ENCODE measurements at regions not wholly inside any gene's neighbourhood (a gene's known extent, or its start where the extent isn't known, plus 50 kb on each side); places are given as distances from the start of the nearest gene placed in this dataset.

GRCh38 chr3:150036780-150037179 lies 66.1 kb upstream of the PFN2 start:
- intact Hi-C loops (cut with micrococcal nuclease): no loop called here
- H3K36me3 Mint-ChIP-seq: peaks cover 6% of the 10 kb centered on the region

DNA sequence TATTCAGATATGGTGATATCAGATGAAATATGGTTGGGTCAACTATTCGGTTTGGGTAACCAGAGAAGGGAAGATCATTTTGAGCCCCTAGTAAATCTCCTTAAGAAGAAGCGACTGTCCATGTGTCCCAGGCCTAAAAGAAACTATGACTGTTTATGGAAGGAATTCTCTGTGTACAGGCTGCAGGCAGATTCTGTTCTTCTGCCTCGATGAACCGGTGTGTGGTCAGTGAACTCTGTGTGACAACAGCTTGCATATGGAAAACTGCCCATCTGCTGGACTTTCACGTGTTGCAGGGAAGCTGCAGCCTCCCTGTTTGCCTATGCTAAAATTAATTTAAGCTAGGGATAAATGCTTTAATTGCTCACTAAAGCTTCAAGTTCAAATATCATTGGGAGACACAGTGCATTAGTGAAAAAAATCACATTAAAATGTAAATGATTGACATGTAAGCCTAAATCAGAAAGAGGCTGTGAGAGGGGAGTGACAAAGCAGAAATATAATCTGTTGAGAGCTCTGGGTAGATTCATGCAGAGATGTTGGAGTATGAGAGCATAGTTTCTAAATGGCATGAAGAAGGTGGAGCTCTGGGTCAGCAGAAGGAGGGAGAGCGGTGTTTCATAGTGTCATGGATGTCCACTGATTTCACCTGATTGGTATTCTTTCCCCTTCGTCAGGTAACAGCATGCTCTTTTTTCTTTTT lies 65.4 kb upstream of the PFN2 start:
- H3K4me3 Mint-ChIP-seq: no peak overlapping the region
- no peak overlapping the region for H3K4me3 ChIP-seq (ENCODE audit: low read length)
- no peaks in the 10 kb centered on the region for H3K9me3 Mint-ChIP-seq
- TF ChIP-seq, protein P1, sequence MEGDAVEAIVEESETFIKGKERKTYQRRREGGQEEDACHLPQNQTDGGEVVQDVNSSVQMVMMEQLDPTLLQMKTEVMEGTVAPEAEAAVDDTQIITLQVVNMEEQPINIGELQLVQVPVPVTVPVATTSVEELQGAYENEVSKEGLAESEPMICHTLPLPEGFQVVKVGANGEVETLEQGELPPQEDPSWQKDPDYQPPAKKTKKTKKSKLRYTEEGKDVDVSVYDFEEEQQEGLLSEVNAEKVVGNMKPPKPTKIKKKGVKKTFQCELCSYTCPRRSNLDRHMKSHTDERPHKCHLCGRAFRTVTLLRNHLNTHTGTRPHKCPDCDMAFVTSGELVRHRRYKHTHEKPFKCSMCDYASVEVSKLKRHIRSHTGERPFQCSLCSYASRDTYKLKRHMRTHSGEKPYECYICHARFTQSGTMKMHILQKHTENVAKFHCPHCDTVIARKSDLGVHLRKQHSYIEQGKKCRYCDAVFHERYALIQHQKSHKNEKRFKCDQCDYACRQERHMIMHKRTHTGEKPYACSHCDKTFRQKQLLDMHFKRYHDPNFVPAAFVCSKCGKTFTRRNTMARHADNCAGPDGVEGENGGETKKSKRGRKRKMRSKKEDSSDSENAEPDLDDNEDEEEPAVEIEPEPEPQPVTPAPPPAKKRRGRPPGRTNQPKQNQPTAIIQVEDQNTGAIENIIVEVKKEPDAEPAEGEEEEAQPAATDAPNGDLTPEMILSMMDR (IDR thresholded peaks at IDR 0.05): no peak
- ATAC-seq (no peak), DNase-seq (no peak)
- H3K27me3 ChIP-seq (ENCODE audit: control insufficient read depth, insufficient read depth, low read length): no peaks in the 10 kb centered on the region
- H3K9me3 ChIP-seq (ENCODE audit: control insufficient read depth, insufficient read depth, low read length): no peaks in the 10 kb centered on the region
- H3K36me3 ChIP-seq (ENCODE audit: control insufficient read depth, insufficient read depth, low read length): no peaks in the 10 kb centered on the region
- no peak overlapping the region for H3K27ac Mint-ChIP-seq
- H3K36me3 Mint-ChIP-seq: peaks cover under 1% of the 10 kb centered on the region
- H3K27me3 Mint-ChIP-seq (ENCODE audit: low read depth in 2 of 2): peaks cover 0 to 21% of the 10 kb centered on the region in 2 donors
- 88% methylated on average over 7 of the region's 7 CpGs for WGBS (ENCODE audit: insufficient coverage)
- intact Hi-C loops (cut with micrococcal nuclease): no loop called here
- no peaks in the 10 kb centered on the region for H3K4me1 ChIP-seq (ENCODE audit: control insufficient read depth, insufficient read depth, low read length)
- no peak overlapping the region for H3K27ac ChIP-seq (ENCODE audit: low read length)
- H3K4me1 Mint-ChIP-seq: no peaks in the 10 kb centered on the region

More at GRCh38 chr3:150036780-150037179, 66.1 kb upstream of the PFN2 start:
- ATAC-seq (no peak), DNase-seq (no peak)
- Mint-ChIP-seq H3K27me3 (ENCODE audit: low read depth in 2 of 2) (peaks cover 0 to 20% of the 10 kb centered on the region in 2 donors), H3K27ac (no peak overlapping the region), H3K4me3 (no peak overlapping the region), H3K9me3 (peaks cover 3% of the 10 kb centered on the region in 2 donors), H3K4me1 (no peaks in the 10 kb centered on the region)
- no peak overlapping the region for H3K27ac ChIP-seq (ENCODE audit: low read length)
- no peaks in the 10 kb centered on the region for H3K4me1 ChIP-seq (ENCODE audit: control insufficient read depth, insufficient read depth, low read length)
- TF ChIP-seq, protein P1 (IDR thresholded peaks at IDR 0.05): no peak
- WGBS (ENCODE audit: insufficient coverage): 87% methylated on average over 5 of the region's 5 CpGs
- H3K36me3 ChIP-seq (ENCODE audit: control insufficient read depth, insufficient read depth, low read length): no peaks in the 10 kb centered on the region
- H3K27me3 ChIP-seq (ENCODE audit: control insufficient read depth, insufficient read depth, low read length): no peaks in the 10 kb centered on the region
- H3K4me3 ChIP-seq (ENCODE audit: low read length): no peak overlapping the region
- H3K9me3 ChIP-seq (ENCODE audit: control insufficient read depth, insufficient read depth, low read length): peaks cover 3% of the 10 kb centered on the region

- no peak overlapping the region for H3K27ac ChIP-seq (ENCODE audit: low read length)
- no peak for ATAC-seq
- no peak overlapping the region for H3K4me3 Mint-ChIP-seq
Observed at GRCh38 chr3:150035301-150035779, 64.6 kb upstream of the PFN2 start.

More at GRCh38 chr3:150035301-150035779, 64.6 kb upstream of the PFN2 start:
- no peak overlapping the region for H3K4me3 ChIP-seq (ENCODE audit: low read length)
- H3K4me1 ChIP-seq (ENCODE audit: control insufficient read depth, insufficient read depth, low read length): no peaks in the 10 kb centered on the region
- no peaks in the 10 kb centered on the region for H3K9me3 ChIP-seq (ENCODE audit: control insufficient read depth, insufficient read depth, low read length)
- H3K36me3 Mint-ChIP-seq: no peaks in the 10 kb centered on the region
- TF ChIP-seq, protein P1 (IDR thresholded peaks at IDR 0.05): no peak
- no peaks in the 10 kb centered on the region for H3K36me3 ChIP-seq (ENCODE audit: control insufficient read depth, insufficient read depth, low read length)
- no peak for DNase-seq
- peaks cover 0 to 19% of the 10 kb centered on the region in 2 donors for H3K27me3 Mint-ChIP-seq (ENCODE audit: low read depth in 2 of 2)
- H3K27ac Mint-ChIP-seq: no peak overlapping the region
- H3K9me3 Mint-ChIP-seq: no peaks in the 10 kb centered on the region
- intact Hi-C loops (cut with micrococcal nuclease): no loop called here
- H3K27me3 ChIP-seq (ENCODE audit: control insufficient read depth, insufficient read depth, low read length): no peaks in the 10 kb centered on the region
- WGBS (ENCODE audit: insufficient coverage): 84% methylated on average over 6 of the region's 6 CpGs
- no peaks in the 10 kb centered on the region for H3K4me1 Mint-ChIP-seq

Data from natural killer cell (primary cell).